Esophagus squamous epithelium (tissue), 5 donors: ENCODE measurements at regions not wholly inside any gene's neighbourhood (a gene's known extent, or its start where the extent isn't known, plus 50 kb on each side); places are given as distances from the start of the nearest gene placed in this dataset.
A peak's percentile ranks its signal among the peaks of the same experiment; 100 is the strongest.

Experiments used
- DNase-seq: peaks from one replicate; lab custom pipeline; 2025; lab: John Stamatoyannopoulos, UW
- H3K27ac ChIP-seq, 4 donors: fragments of 200-600 bp; sonication (generic); one replicate each; pipeline ENCODE4 v1.5.1; 2016 to 2019; ENCODE audit warnings: mild to moderate bottlenecking in 1 of 4
- H3K27me3 ChIP-seq, 4 donors: fragments of 200-600 bp; sonication (generic); 1 replicate in 3 of 4; 2 replicates in 1 of 4; pipeline versions ENCODE4 v1.5.1 to v1.6.0; 2017 to 2021; ENCODE audit warnings: antibody characterized with exemption in 1 of 4
- H3K36me3 ChIP-seq, 3 donors: fragments of 200-600 bp; sonication (generic); one replicate each; pipeline ENCODE4 v1.5.1; 2016 to 2019
- H3K4me1 ChIP-seq, 3 donors: fragments of 200-600 bp; sonication (generic); one replicate each; pipeline ENCODE4 v1.5.1; 2017 to 2019
- H3K4me3 ChIP-seq, 4 donors: fragments of 200-600 bp; sonication (generic); 1 replicate in 3 of 4; 2 replicates in 1 of 4; pipeline ENCODE4 v1.5.1; 2016 to 2019; ENCODE audit warnings: mild to moderate bottlenecking in 2 of 4, moderate library complexity in 1 of 4
- H3K9me3 ChIP-seq, 3 donors: fragments of 200-600 bp; sonication (generic); one replicate each; pipeline ENCODE4 v1.5.1; 2016 to 2019
- CTCF ChIP-seq, 6 experiments: fragments of 450-650 bp in 4 of 6; fragments of 200-600 bp in 2 of 6; sonication (generic) in 2 of 6; IDR thresholded peaks; one replicate each; pipeline ENCODE4 v1.5.1; 2016 to 2019; ENCODE audit warnings: antibody characterized with exemption in 6 of 6, mild to moderate bottlenecking in 4 of 6, moderate library complexity in 4 of 6
- POLR2A ChIP-seq, 4 donors: fragments of 450-650 bp; IDR thresholded peaks; one replicate each; pipeline ENCODE4 v1.6.1; 2017; ENCODE audit warnings: antibody characterized with exemption in 4 of 4, mild to moderate bottlenecking in 4 of 4, moderate library complexity in 3 of 4
- WGBS, 2 donors: methylation state at CpG; one replicate each; pipeline ENCODE4 v1.1.5; 2018; 5-methylcytosine and 5-hydroxymethylcytosine counted together
- intact Hi-C: fragments of 100-400 bp; cut with DNase I; formaldehyde crosslinking; loops from one replicate; pipeline ENCODE4 v1.15.0; 2022
- donor health status: DM: yes; HTN: yes; CAD: no.

- Histone ChIP-seq H3K36me3 (no peaks in the 10 kb centered on the region), H3K27me3 (no peaks in the 10 kb centered on the region), H3K27ac (peak overlapping the region in 3 of 4 donors; percentile 61 to 69 (median 64)), H3K4me1 (peaks cover 5 to 18% (median 7%) of the 10 kb centered on the region in 3 donors), H3K4me3 (no peak overlapping the region), H3K9me3 (no peaks in the 10 kb centered on the region)
- DNase-seq: no peak
- intact Hi-C loops: no loop called here
- no peak for TF ChIP-seq POLR2A (IDR thresholded peaks at IDR 0.05)
- no peak for TF ChIP-seq CTCF (IDR thresholded peaks at IDR 0.05)
- WGBS, 2 donors: 70 to 77% methylated on average over 2 of the region's 2 CpGs
Measured at GRCh38 chr10:4345877-4346646, 479.9 kb upstream of the AKR1E2 start.

GRCh38 chr10:4344492-4344994 lies 481.5 kb upstream of the AKR1E2 start:
- no peaks in the 10 kb centered on the region for H3K27me3 ChIP-seq
- no peak for DNase-seq
- no peaks in the 10 kb centered on the region for H3K9me3 ChIP-seq
- 16 to 26% methylated on average over 9 to 10 of the region's 10 CpGs for WGBS, 2 donors
- peak in 1 of 6 experiments; percentile 13 for TF ChIP-seq CTCF (IDR thresholded peaks at IDR 0.05)
- TF ChIP-seq POLR2A (IDR thresholded peaks at IDR 0.05): no peak
- intact Hi-C loops: no loop called here
- peak overlapping the region; percentile 22 to 69 (median 62) for H3K27ac ChIP-seq
- H3K4me3 ChIP-seq: no peak overlapping the region
- H3K36me3 ChIP-seq: no peaks in the 10 kb centered on the region
- H3K4me1 ChIP-seq: peaks cover 5 to 18% (median 7%) of the 10 kb centered on the region in 3 donors

GRCh38 chr10:4343873-4344272 lies 482.1 kb upstream of the AKR1E2 start:
- Histone ChIP-seq H3K27ac (peak overlapping the region; percentile 22 to 69 (median 62)), H3K27me3 (no peaks in the 10 kb centered on the region), H3K4me3 (no peak overlapping the region), H3K4me1 (peaks cover 5 to 18% (median 7%) of the 10 kb centered on the region in 3 donors), H3K9me3 (no peaks in the 10 kb centered on the region), H3K36me3 (no peaks in the 10 kb centered on the region)
- 88 to 90% methylated on average over 4 of the region's 4 CpGs for WGBS, 2 donors
- no peak for DNase-seq
- TF ChIP-seq POLR2A (IDR thresholded peaks at IDR 0.05) (no peak), CTCF (IDR thresholded peaks at IDR 0.05) (no peak)
- intact Hi-C loops: no loop called here

- Histone ChIP-seq H3K4me3 (no peak overlapping the region), H3K9me3 (no peaks in the 10 kb centered on the region), H3K4me1 (peaks cover 5 to 18% (median 7%) of the 10 kb centered on the region in 3 donors), H3K27ac (no peak overlapping the region), H3K36me3 (no peaks in the 10 kb centered on the region), H3K27me3 (no peaks in the 10 kb centered on the region)
- no peak for TF ChIP-seq CTCF (IDR thresholded peaks at IDR 0.05)
- no peak for TF ChIP-seq POLR2A (IDR thresholded peaks at IDR 0.05)
- intact Hi-C loops: no loop called here
- no peak for DNase-seq
- 89% methylated on average over 6 of the region's 6 CpGs for WGBS, 2 donors
Measured at GRCh38 chr10:4343091-4343490, 482.9 kb upstream of the AKR1E2 start.

- H3K27ac ChIP-seq: no peak overlapping the region
- no peak overlapping the region for H3K4me3 ChIP-seq
- no peaks in the 10 kb centered on the region for H3K27me3 ChIP-seq
- WGBS, 2 donors: 97% methylated on average over 3 of the region's 3 CpGs
- intact Hi-C loops: no loop called here
- H3K4me1 ChIP-seq: no peaks in the 10 kb centered on the region
- H3K9me3 ChIP-seq: peaks cover 0 to 1% (median 0%) of the 10 kb centered on the region in 3 donors
- no peak for DNase-seq
- TF ChIP-seq POLR2A (IDR thresholded peaks at IDR 0.05) (no peak), CTCF (IDR thresholded peaks at IDR 0.05) (no peak)
- no peaks in the 10 kb centered on the region for H3K36me3 ChIP-seq
Measured at GRCh38 chr10:4338768-4339167, 487.2 kb upstream of the AKR1E2 start.
